Cardiac muscle cell (in vitro differentiated cells and primary cell): ENCODE measurements at regions not wholly inside any gene's neighbourhood (a gene's known extent, or its start where the extent isn't known, plus 50 kb on each side); places are given as distances from the start of the nearest gene placed in this dataset.

Source experiments
- DNase-seq, 2 donors: peaks; one replicate each; pipeline versions ENCODE4 v3.0.0 to v3.0.0-alpha.2; 2010 to 2017; ENCODE audit warnings: low read depth in 1 of 2, low spot score in 1 of 2
- H3K27ac ChIP-seq: fragments of 200-600 bp; sonication (generic); 2 replicates; pipeline ENCODE4 v1.5.1; 2016
- H3K27me3 ChIP-seq: fragments of 200-600 bp; sonication (generic); 2 replicates; pipeline ENCODE4 v1.6.0; 2016; ENCODE audit warnings: control low read depth
- H3K36me3 ChIP-seq: fragments of 200-600 bp; sonication (generic); 2 replicates; pipeline ENCODE4 v1.5.1; 2016; ENCODE audit warnings: control low read depth
- H3K4me1 ChIP-seq: fragments of 200-600 bp; sonication (generic); 2 replicates; pipeline ENCODE4 v1.8.1; 2017; ENCODE audit warnings: low read depth, mild to moderate bottlenecking, mixed run types
- H3K4me3 ChIP-seq: fragments of 200-600 bp; sonication (generic); 2 replicates; pipeline ENCODE4 v1.5.1; 2016; ENCODE audit warnings: mild to moderate bottlenecking
- H3K9me3 ChIP-seq: fragments of 200-600 bp; sonication (generic); 2 replicates; pipeline ENCODE4 v1.5.1; 2017; ENCODE audit warnings: low read depth, mild to moderate bottlenecking, control low read depth
- TF ChIP-seq, protein P1 (sequence below): IDR thresholded peaks from 2 replicates; pipeline ENCODE4 v1.5.1; 2012; ENCODE audit warnings: low read depth, mild to moderate bottlenecking, low read length

GRCh38 chr20:29687438-29687837 is 1570.0 kb upstream of the DEFB115 start:
- DNase-seq = no peak
- no peaks in the 10 kb centered on the region for H3K4me1 ChIP-seq
- H3K9me3 ChIP-seq = peaks cover 3% of the 10 kb centered on the region
- no peak overlapping the region for H3K27ac ChIP-seq
- no peaks in the 10 kb centered on the region for H3K36me3 ChIP-seq
- TF ChIP-seq, protein P1, sequence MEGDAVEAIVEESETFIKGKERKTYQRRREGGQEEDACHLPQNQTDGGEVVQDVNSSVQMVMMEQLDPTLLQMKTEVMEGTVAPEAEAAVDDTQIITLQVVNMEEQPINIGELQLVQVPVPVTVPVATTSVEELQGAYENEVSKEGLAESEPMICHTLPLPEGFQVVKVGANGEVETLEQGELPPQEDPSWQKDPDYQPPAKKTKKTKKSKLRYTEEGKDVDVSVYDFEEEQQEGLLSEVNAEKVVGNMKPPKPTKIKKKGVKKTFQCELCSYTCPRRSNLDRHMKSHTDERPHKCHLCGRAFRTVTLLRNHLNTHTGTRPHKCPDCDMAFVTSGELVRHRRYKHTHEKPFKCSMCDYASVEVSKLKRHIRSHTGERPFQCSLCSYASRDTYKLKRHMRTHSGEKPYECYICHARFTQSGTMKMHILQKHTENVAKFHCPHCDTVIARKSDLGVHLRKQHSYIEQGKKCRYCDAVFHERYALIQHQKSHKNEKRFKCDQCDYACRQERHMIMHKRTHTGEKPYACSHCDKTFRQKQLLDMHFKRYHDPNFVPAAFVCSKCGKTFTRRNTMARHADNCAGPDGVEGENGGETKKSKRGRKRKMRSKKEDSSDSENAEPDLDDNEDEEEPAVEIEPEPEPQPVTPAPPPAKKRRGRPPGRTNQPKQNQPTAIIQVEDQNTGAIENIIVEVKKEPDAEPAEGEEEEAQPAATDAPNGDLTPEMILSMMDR = no peak
- H3K27me3 ChIP-seq = no peaks in the 10 kb centered on the region
- no peak overlapping the region for H3K4me3 ChIP-seq

DNA sequence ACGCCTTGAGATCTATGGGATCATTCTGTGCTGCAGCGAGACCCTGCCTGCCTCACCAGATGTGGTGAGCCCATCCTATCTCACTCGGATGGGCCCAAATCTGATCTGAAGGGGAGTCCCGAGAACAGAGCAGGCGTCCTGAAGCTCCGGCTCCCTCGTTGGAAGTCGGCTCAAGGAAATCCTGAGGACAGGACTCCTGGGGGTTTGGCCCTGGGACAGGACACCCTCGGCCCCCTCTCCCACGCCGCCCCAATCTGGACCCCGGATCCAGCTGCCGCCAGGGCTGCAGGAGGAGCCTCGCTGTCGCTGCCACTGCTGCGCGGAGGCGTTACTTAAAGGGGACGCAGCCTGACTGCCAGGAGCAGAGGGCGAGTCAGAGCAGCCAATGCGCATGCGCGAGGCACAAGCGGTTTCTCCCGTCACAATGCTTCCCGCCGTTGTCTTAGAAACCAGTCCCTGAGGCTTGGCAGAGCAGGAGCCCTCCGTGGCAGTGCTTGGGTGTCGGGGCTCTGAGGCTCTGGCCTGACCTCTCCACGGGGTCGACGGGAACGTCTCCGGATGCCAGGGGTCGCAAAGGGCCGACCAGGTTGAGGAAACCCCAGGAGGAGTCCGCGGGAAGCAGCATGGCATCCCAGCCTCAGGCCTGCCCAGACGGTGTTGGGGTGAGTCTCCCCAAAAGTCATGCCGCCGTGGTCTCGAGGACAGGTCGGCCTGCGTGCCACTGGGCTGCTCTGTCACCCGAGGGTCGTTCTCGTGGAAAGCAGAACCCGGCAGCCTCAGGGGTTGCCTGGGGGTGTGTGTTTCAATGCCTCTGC is 1567.8 kb upstream of the DEFB115 start:
- Histone ChIP-seq H3K4me1 (no peaks in the 10 kb centered on the region), H3K27me3 (no peaks in the 10 kb centered on the region), H3K36me3 (no peaks in the 10 kb centered on the region), H3K4me3 (no peak overlapping the region), H3K27ac (no peak overlapping the region), H3K9me3 (peaks cover 3% of the 10 kb centered on the region)
- TF ChIP-seq, protein P1 = no peak
- peak in 1 of 2 donors; percentile 65 for DNase-seq

DNA sequence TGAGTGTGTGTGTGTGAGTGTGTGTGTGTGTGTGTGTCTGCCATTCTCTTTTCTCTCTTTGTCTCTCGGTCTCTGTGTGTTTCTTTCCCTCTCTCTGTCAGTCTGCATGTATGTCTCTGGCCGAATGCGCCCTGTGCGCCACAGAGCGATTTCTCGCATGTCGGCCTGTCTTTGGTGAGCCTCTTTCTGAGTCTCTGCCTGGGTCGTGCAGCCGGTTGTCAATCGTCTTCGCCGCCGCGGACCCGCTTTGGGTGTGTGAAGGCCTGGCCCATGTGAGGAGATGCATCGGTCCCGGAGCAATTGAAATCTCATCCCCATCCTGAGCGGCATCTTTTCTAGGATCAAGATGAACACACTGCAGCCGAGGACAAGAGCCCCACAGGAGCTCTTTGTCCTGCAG is 1567.2 kb upstream of the DEFB115 start:
- H3K4me3 ChIP-seq = no peak overlapping the region
- TF ChIP-seq, protein P1 = no peak
- H3K4me1 ChIP-seq = no peaks in the 10 kb centered on the region
- H3K9me3 ChIP-seq = peaks cover 3% of the 10 kb centered on the region
- H3K36me3 ChIP-seq = no peaks in the 10 kb centered on the region
- no peak overlapping the region for H3K27ac ChIP-seq
- no peaks in the 10 kb centered on the region for H3K27me3 ChIP-seq
- no peak for DNase-seq

DNA sequence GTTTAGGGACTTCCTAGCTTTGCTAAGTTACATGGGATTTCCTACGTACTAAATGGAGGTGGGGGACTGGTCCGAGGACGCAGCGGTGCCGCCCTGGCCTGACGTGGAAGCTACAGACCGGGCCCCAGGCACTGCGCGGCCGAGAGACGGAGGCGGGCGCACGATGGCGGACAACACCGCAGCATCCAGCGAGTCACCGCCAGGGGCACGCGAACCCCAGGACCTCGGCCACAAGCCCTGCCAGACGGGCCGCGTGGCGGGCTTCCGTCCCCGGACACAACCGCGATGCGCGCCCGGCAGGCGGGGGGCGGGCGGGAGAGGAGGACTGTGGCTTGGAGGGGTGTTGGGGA is 1516.9 kb upstream of the DEFB115 start:
- Histone ChIP-seq H3K27ac (no peak overlapping the region), H3K36me3 (no peaks in the 10 kb centered on the region), H3K4me1 (no peaks in the 10 kb centered on the region), H3K9me3 (no peaks in the 10 kb centered on the region), H3K27me3 (no peaks in the 10 kb centered on the region), H3K4me3 (no peak overlapping the region)
- TF ChIP-seq, protein P1 = no peak
- DNase-seq = no peak

GRCh38 chr20:29740951-29741593 is 1516.4 kb upstream of the DEFB115 start:
- TF ChIP-seq, protein P1 = no peak
- Histone ChIP-seq H3K9me3 (no peaks in the 10 kb centered on the region), H3K27me3 (no peaks in the 10 kb centered on the region), H3K4me1 (no peaks in the 10 kb centered on the region), H3K36me3 (no peaks in the 10 kb centered on the region), H3K4me3 (no peak overlapping the region), H3K27ac (no peak overlapping the region)
- no peak for DNase-seq
